Panc1 (cell line): ENCODE measurements at regions not wholly inside any gene's neighbourhood (a gene's known extent, or its start where the extent isn't known, plus 50 kb on each side); places are given as distances from the start of the nearest gene placed in this dataset.

ENCODE experiments used
- ATAC-seq: fragments of 200-7000 bp; cut with Tn5 transposase; 2 replicates; pipeline ENCODE4 v1.9.1; 2020; ENCODE audit warnings: mild to moderate bottlenecking, moderate library complexity
- BruUV-seq: library from RNA; stranded (reverse); fragments of 400-500 nt; replicated peaks from 2 replicates; lab custom pipeline; 2021; lab: Mats Ljungman, UMichigan
- CTCF ChIA-PET: fragments of 300-600 bp; sonication (Branson Sonifier 250); formaldehyde crosslinking; loops from one replicate; lab custom pipeline; 2022; ENCODE audit warnings: antibody characterized with exemption; lab: Charles Lee
- POLR2A ChIA-PET: fragments of 300-600 bp; sonication (Branson Sonifier 250); formaldehyde crosslinking; loops from one replicate; lab custom pipeline; 2022; ENCODE audit warnings: antibody characterized with exemption; lab: Charles Lee
- DNase-seq: peaks from one replicate; pipeline ENCODE4 v3.0.0-alpha.2; 2010; ENCODE audit warnings: low read depth, low spot score
- H3K27ac ChIP-seq: 2 replicates; pipeline ENCODE4 v1.5.1; 2011; ENCODE audit warnings: mild to moderate bottlenecking, low read length, inconsistent platforms
- H3K27me3 ChIP-seq: fragments of 200-500 bp; sonication (Bioruptor generic); 2 replicates; pipeline ENCODE4 v1.6.0; 2014; ENCODE audit warnings: low read length, inconsistent platforms; ENCODE audit not compliant: control insufficient read depth, insufficient read depth
- H3K36me3 ChIP-seq: fragments of 200-500 bp; sonication (Bioruptor generic); 2 replicates; pipeline ENCODE4 v1.5.1; 2014; ENCODE audit warnings: inconsistent platforms, mild to moderate bottlenecking, low read length, moderate library complexity; ENCODE audit not compliant: control insufficient read depth, insufficient read depth
- H3K4me1 ChIP-seq: 2 replicates; pipeline ENCODE4 v1.5.1; 2011; ENCODE audit warnings: inconsistent platforms, mild to moderate bottlenecking, low read length, moderate library complexity; ENCODE audit not compliant: control insufficient read depth, insufficient read depth
- H3K4me3 ChIP-seq, 2 experiments: 2 replicates each; pipeline ENCODE4 v1.5.1; 2011 to 2012; ENCODE audit warnings: low read depth in 2 of 2, low read length in 2 of 2, mild to moderate bottlenecking in 2 of 2, inconsistent platforms in 1 of 2, moderate library complexity in 1 of 2
- H3K9me3 ChIP-seq: fragments of 200-500 bp; sonication (Bioruptor generic); 2 replicates; pipeline ENCODE4 v1.5.1; 2014; ENCODE audit warnings: low read depth, mild to moderate bottlenecking, inconsistent platforms, low read length, moderate library complexity; ENCODE audit not compliant: control insufficient read depth, insufficient read depth
- POLR2AphosphoS5 ChIP-seq: IDR thresholded peaks from 2 replicates; pipeline ENCODE4 v1.6.1; 2012; ENCODE audit warnings: mild to moderate bottlenecking, low read depth, low read length, moderate library complexity
- REST ChIP-seq, 2 experiments: IDR thresholded peaks; 2 replicates each; pipeline ENCODE4 v1.6.1; 2011 to 2012; ENCODE audit warnings: low read depth in 2 of 2, control low read depth in 1 of 2, low read length in 1 of 2, mild to moderate bottlenecking in 1 of 2, moderate library complexity in 1 of 2; ENCODE audit not compliant: insufficient read depth in 1 of 2
- SIN3A ChIP-seq: IDR thresholded peaks from 2 replicates; pipeline ENCODE4 v1.6.1; 2012; ENCODE audit warnings: low read depth, mild to moderate bottlenecking, low read length, moderate library complexity, borderline replicate concordance; ENCODE audit not compliant: insufficient read depth
- TCF7L2 ChIP-seq: IDR thresholded peaks from 2 replicates; pipeline ENCODE4 v1.6.1; 2011; ENCODE audit warnings: mild to moderate bottlenecking, low read depth, low read length, inconsistent platforms
- in situ Hi-C: cut with HindIII; loops from 2 replicates; pipeline ENCODE4 v1.10.0; 2016; ENCODE audit warnings: low sequenced_read_pairs, low pct_unique_long_range_greater_than_20kb
- intact Hi-C: fragments of 100-400 bp; cut with micrococcal nuclease; formaldehyde crosslinking; loops from one replicate; pipeline ENCODE4 v1.10.0; 2022; ENCODE audit not compliant: unreplicated experiment
- TF ChIP-seq, protein P1 (sequence below): fragments of 450-650 bp; IDR thresholded peaks from 2 replicates; pipeline ENCODE4 v1.5.1; 2017; ENCODE audit warnings: mild to moderate bottlenecking

DNA sequence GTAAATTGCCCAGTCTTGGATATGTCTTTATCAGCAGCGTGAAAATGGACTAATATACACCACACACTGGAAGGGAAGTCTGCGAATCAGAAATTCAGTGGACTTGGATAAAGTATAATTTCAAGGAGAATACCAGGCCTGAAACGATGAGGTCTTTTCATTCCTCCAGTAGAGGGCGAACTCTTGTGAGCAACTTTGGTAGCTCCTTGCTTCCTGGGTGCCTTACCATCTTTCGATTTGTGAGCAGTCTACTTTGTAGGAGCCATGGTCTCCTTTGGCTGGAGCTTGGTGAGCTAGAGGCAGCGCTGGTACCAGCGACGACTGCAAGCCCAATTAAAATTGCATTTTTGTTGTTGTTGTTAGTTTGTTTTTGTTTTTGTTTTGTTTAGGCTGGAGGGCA is 791.9 kb downstream of the FAT4 start:
- ATAC-seq (no peak), DNase-seq (no peak)
- TF ChIP-seq TCF7L2 (no peak), POLR2AphosphoS5 (no peak), SIN3A (no peak), REST (IDR thresholded peaks at IDR 0.05; ENCODE audit: insufficient read depth in 1 of 2, low read depth in 2 of 2, low read length in 1 of 2) (no peak)
- TF ChIP-seq, protein P1, sequence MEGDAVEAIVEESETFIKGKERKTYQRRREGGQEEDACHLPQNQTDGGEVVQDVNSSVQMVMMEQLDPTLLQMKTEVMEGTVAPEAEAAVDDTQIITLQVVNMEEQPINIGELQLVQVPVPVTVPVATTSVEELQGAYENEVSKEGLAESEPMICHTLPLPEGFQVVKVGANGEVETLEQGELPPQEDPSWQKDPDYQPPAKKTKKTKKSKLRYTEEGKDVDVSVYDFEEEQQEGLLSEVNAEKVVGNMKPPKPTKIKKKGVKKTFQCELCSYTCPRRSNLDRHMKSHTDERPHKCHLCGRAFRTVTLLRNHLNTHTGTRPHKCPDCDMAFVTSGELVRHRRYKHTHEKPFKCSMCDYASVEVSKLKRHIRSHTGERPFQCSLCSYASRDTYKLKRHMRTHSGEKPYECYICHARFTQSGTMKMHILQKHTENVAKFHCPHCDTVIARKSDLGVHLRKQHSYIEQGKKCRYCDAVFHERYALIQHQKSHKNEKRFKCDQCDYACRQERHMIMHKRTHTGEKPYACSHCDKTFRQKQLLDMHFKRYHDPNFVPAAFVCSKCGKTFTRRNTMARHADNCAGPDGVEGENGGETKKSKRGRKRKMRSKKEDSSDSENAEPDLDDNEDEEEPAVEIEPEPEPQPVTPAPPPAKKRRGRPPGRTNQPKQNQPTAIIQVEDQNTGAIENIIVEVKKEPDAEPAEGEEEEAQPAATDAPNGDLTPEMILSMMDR, result no peak
- H3K4me3 ChIP-seq, result no peak overlapping the region
- POLR2A ChIA-PET, result no interaction called here
- BruUV-seq, result no TSS peak
- H3K27me3 ChIP-seq, result no peaks in the 10 kb centered on the region
- no peak overlapping the region for H3K27ac ChIP-seq
- H3K9me3 ChIP-seq, result no peaks in the 10 kb centered on the region
- no peaks in the 10 kb centered on the region for H3K36me3 ChIP-seq
- CTCF ChIA-PET, result no interaction called here
- no peaks in the 10 kb centered on the region for H3K4me1 ChIP-seq
- in situ Hi-C loops, result no loop called here
- intact Hi-C loops, result no loop called here

GRCh38 chr4:126109836-126110235 is 795.1 kb downstream of the FAT4 start:
- Histone ChIP-seq H3K36me3 (no peaks in the 10 kb centered on the region), H3K9me3 (no peaks in the 10 kb centered on the region), H3K27me3 (no peaks in the 10 kb centered on the region), H3K4me3 (no peak overlapping the region), H3K4me1 (no peaks in the 10 kb centered on the region), H3K27ac (no peak overlapping the region)
- DNase-seq (no peak), ATAC-seq (no peak)
- intact Hi-C loops (no loop called here), in situ Hi-C loops (no loop called here)
- no TSS peak for BruUV-seq
- ChIA-PET POLR2A (no interaction called here), CTCF (no interaction called here)
- TF ChIP-seq SIN3A (no peak), TCF7L2 (no peak), REST (IDR thresholded peaks at IDR 0.05; ENCODE audit: insufficient read depth in 1 of 2, low read depth in 2 of 2, low read length in 1 of 2) (no peak), POLR2AphosphoS5 (no peak)
- TF ChIP-seq, protein P1, result no peak
